ENCODE measurements at regions not wholly inside any gene's neighbourhood (a gene's known extent, or its start where the extent isn't known, plus 50 kb on each side); places are given as distances from the start of the nearest gene placed in this dataset.
"Not testable (repeated sequence)": the region's sequence is repeated elsewhere in the genome, so short reads cannot be mapped to it uniquely, and the experiment has no call there.

GRCh38 chrX:25442499-25442898, 426.7 kb upstream of the ARX start:
- no peak overlapping the region for H3K27ac ChIP-seq
- H3K36me3 ChIP-seq, result no peaks in the 10 kb centered on the region
- peaks cover 0 to 24% of the 10 kb centered on the region in 2 donors for H3K27me3 ChIP-seq
- no peak overlapping the region for H3K4me3 ChIP-seq
- H3K9me3 ChIP-seq, result no peaks in the 10 kb centered on the region
- H3K4me1 ChIP-seq, result no peaks in the 10 kb centered on the region
- DNase-seq (ENCODE audit: low spot score in 2 of 2), result no peak
- intact Hi-C loops (cut with DNase I; ENCODE audit: low total_unique reads), result no loop called here
- TF ChIP-seq POLR2A (IDR thresholded peaks at IDR 0.05) (no peak), CTCF (IDR thresholded peaks at IDR 0.05) (no peak), POLR2AphosphoS5 (IDR thresholded peaks at IDR 0.05) (no peak)

- peaks cover 0 to 5% of the 10 kb centered on the region in 2 donors for H3K27me3 ChIP-seq
- no peak overlapping the region for H3K27ac ChIP-seq
- no peaks in the 10 kb centered on the region for H3K4me1 ChIP-seq
- intact Hi-C loops (cut with DNase I; ENCODE audit: low total_unique reads), result no loop called here
- H3K36me3 ChIP-seq, result no peaks in the 10 kb centered on the region
- H3K9me3 ChIP-seq, result no peaks in the 10 kb centered on the region
- DNase-seq (ENCODE audit: low spot score in 2 of 2), result no peak
- TF ChIP-seq POLR2A (IDR thresholded peaks at IDR 0.05) (no peak), CTCF (IDR thresholded peaks at IDR 0.05) (no peak), POLR2AphosphoS5 (IDR thresholded peaks at IDR 0.05) (no peak)
- H3K4me3 ChIP-seq, result no peak overlapping the region
These were observed 417.5 kb upstream of the ARX start for GRCh38 chrX:25433307-25433706.

GRCh38 chrX:25432396-25432795, 416.6 kb upstream of the ARX start:
- H3K36me3 ChIP-seq, result no peaks in the 10 kb centered on the region
- intact Hi-C loops (cut with DNase I; ENCODE audit: low total_unique reads), result no loop called here
- TF ChIP-seq POLR2AphosphoS5 (IDR thresholded peaks at IDR 0.05) (no peak), CTCF (IDR thresholded peaks at IDR 0.05) (no peak), POLR2A (IDR thresholded peaks at IDR 0.05) (no peak)
- H3K4me1 ChIP-seq, result no peaks in the 10 kb centered on the region
- no peak overlapping the region for H3K4me3 ChIP-seq
- DNase-seq (ENCODE audit: low spot score in 2 of 2), result no peak
- H3K27ac ChIP-seq, result no peak overlapping the region
- peaks cover 0 to 5% of the 10 kb centered on the region in 2 donors for H3K27me3 ChIP-seq
- H3K9me3 ChIP-seq, result no peaks in the 10 kb centered on the region

- Histone ChIP-seq H3K4me3 (no peak overlapping the region), H3K36me3 (no peaks in the 10 kb centered on the region), H3K9me3 (no peaks in the 10 kb centered on the region), H3K27me3 (peaks cover 0 to 5% of the 10 kb centered on the region in 2 donors), H3K4me1 (no peaks in the 10 kb centered on the region), H3K27ac (no peak overlapping the region)
- intact Hi-C loops (cut with DNase I; ENCODE audit: low total_unique reads), result no loop called here
- TF ChIP-seq POLR2A (IDR thresholded peaks at IDR 0.05) (no peak), POLR2AphosphoS5 (IDR thresholded peaks at IDR 0.05) (no peak), CTCF (IDR thresholded peaks at IDR 0.05) (no peak)
- no peak for DNase-seq (ENCODE audit: low spot score in 2 of 2)
These were observed 412.2 kb upstream of the ARX start for GRCh38 chrX:25427873-25428555.

- intact Hi-C loops (cut with DNase I; ENCODE audit: low total_unique reads); DNase-seq (ENCODE audit: low spot score in 2 of 2); H3K4me3 ChIP-seq; H3K27me3 ChIP-seq; H3K9me3 ChIP-seq; H3K4me1 ChIP-seq; H3K36me3 ChIP-seq; H3K27ac ChIP-seq: not testable (repeated sequence)
These were observed 388.4 kb upstream of the ARX start for GRCh38 chrX:25404163-25404562.

Data from breast epithelium (tissue), 4 donors.